ENCODE measurements at regions not wholly inside any gene's neighbourhood (a gene's known extent, or its start where the extent isn't known, plus 50 kb on each side); places are given as distances from the start of the nearest gene placed in this dataset.

DNA sequence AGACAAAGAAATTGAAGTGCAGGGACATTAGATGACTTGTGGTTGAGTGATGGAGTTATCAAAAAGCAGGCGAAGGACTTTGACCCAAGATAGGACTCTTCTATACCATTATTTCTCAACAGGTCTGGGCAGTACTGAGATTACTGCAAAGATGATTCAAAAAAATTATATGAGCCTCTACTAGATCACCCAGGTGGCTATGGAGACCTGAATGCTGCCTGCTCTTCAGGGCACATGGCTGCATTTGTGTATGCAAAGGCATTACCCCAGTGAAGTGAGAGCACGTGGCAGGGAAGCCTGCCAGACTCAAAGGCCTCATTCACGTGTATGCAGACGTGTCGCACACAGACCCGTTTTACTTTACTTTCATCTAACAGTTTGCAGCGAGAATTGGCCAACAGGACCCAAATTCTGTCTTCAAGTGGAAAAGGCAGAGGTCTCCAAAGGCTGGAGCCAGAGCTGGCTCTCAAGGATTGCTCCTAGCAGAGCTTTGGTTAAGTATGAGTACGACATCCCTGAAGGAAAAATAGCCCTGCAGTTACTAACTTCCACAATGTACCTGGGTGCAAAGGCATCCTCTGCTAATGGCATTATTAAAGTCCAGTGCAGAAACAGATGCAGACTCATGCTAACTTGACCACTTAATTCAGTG is 113.8 kb upstream of the ARMC2 start:
- TF ChIP-seq, protein P1, sequence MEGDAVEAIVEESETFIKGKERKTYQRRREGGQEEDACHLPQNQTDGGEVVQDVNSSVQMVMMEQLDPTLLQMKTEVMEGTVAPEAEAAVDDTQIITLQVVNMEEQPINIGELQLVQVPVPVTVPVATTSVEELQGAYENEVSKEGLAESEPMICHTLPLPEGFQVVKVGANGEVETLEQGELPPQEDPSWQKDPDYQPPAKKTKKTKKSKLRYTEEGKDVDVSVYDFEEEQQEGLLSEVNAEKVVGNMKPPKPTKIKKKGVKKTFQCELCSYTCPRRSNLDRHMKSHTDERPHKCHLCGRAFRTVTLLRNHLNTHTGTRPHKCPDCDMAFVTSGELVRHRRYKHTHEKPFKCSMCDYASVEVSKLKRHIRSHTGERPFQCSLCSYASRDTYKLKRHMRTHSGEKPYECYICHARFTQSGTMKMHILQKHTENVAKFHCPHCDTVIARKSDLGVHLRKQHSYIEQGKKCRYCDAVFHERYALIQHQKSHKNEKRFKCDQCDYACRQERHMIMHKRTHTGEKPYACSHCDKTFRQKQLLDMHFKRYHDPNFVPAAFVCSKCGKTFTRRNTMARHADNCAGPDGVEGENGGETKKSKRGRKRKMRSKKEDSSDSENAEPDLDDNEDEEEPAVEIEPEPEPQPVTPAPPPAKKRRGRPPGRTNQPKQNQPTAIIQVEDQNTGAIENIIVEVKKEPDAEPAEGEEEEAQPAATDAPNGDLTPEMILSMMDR (IDR thresholded peaks at IDR 0.05 in 8 of 11, conservative IDR thresholded peaks at IDR 0.05 in 3 of 11) = no peak
- no peak for TF ChIP-seq POLR2A (IDR thresholded peaks at IDR 0.05)

All from spleen (tissue), 7 donors.